ENCODE measurements at regions not wholly inside any gene's neighbourhood (a gene's known extent, or its start where the extent isn't known, plus 50 kb on each side); places are given as distances from the start of the nearest gene placed in this dataset.

DNA sequence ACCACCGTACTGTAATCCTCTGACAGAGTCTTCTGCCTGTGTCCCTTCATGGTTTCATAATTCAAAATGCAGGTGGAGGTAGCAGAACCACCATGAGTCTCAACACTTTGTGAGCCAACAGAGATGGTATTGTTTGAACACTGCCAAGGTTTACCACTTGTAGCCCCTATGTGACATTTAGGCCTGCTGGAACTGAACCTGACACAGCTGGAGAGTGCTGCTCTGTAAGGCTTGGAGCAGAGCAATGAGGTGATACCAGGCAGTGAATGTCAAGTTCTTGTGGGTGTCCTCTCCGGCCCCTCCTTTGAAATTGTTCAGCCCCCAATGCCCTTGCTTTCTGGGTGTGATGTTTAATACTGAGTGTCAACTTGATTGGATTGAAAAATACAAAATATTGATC is 1042.9 kb downstream of the ARAP2 start:
- H3K79me2 ChIP-seq (ENCODE audit: control insufficient read depth, insufficient read depth, low read length), result no peaks in the 10 kb centered on the region
- no peak overlapping the region for H3K9ac ChIP-seq (ENCODE audit: insufficient read depth, low read length)
- no peaks in the 10 kb centered on the region for H3K36me3 ChIP-seq (ENCODE audit: control insufficient read depth, insufficient read depth, low read length)
- H3K4me2 ChIP-seq (ENCODE audit: extremely low read depth, insufficient read depth, low read length), result no peak overlapping the region
- H3K27ac ChIP-seq (ENCODE audit: insufficient read depth, low read length), result no peak overlapping the region
- H3K27me3 ChIP-seq (ENCODE audit: control insufficient read depth, insufficient read depth, low read length), result no peaks in the 10 kb centered on the region
- H2AFZ ChIP-seq (ENCODE audit: low read length), result no peak overlapping the region
- no peaks in the 10 kb centered on the region for H3K9me3 ChIP-seq (ENCODE audit: control insufficient read depth, insufficient read depth, low read depth, low read length)
- H4K20me1 ChIP-seq (ENCODE audit: control insufficient read depth, extremely low read depth, insufficient read depth, low read length), result no peaks in the 10 kb centered on the region
- DNase-seq (ENCODE audit: low read depth in 2 of 2), result no peak
- no peaks in the 10 kb centered on the region for H3K4me1 ChIP-seq (ENCODE audit: control insufficient read depth, extremely low read depth, insufficient read depth, low read length)
- H3K4me3 ChIP-seq (replicated peaks in 1 of 4; ENCODE audit: control extremely low read depth in 1 of 4, insufficient read depth in 1 of 4, low read depth in 3 of 4, low read length in 4 of 4), result no peak overlapping the region
- no peak for TF ChIP-seq EZH2 (IDR thresholded peaks at IDR 0.05; ENCODE audit: low read length, missing control alignments)
- TF ChIP-seq, protein P1, sequence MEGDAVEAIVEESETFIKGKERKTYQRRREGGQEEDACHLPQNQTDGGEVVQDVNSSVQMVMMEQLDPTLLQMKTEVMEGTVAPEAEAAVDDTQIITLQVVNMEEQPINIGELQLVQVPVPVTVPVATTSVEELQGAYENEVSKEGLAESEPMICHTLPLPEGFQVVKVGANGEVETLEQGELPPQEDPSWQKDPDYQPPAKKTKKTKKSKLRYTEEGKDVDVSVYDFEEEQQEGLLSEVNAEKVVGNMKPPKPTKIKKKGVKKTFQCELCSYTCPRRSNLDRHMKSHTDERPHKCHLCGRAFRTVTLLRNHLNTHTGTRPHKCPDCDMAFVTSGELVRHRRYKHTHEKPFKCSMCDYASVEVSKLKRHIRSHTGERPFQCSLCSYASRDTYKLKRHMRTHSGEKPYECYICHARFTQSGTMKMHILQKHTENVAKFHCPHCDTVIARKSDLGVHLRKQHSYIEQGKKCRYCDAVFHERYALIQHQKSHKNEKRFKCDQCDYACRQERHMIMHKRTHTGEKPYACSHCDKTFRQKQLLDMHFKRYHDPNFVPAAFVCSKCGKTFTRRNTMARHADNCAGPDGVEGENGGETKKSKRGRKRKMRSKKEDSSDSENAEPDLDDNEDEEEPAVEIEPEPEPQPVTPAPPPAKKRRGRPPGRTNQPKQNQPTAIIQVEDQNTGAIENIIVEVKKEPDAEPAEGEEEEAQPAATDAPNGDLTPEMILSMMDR (conservative IDR thresholded peaks at IDR 0.05 in 1 of 2, IDR thresholded peaks at IDR 0.05 in 1 of 2; ENCODE audit: low read depth in 1 of 2, low read length in 2 of 2), result no peak

GRCh38 chr4:35216636-35217035 is 1027.7 kb downstream of the ARAP2 start:
- Histone ChIP-seq H3K4me2 (ENCODE audit: extremely low read depth, insufficient read depth, low read length) (no peak overlapping the region), H4K20me1 (ENCODE audit: control insufficient read depth, extremely low read depth, insufficient read depth, low read length) (no peaks in the 10 kb centered on the region), H3K36me3 (ENCODE audit: control insufficient read depth, insufficient read depth, low read length) (no peaks in the 10 kb centered on the region), H2AFZ (ENCODE audit: low read length) (no peak overlapping the region), H3K27ac (ENCODE audit: insufficient read depth, low read length) (no peak overlapping the region), H3K9ac (ENCODE audit: insufficient read depth, low read length) (no peak overlapping the region), H3K9me3 (ENCODE audit: control insufficient read depth, insufficient read depth, low read depth, low read length) (no peaks in the 10 kb centered on the region), H3K79me2 (ENCODE audit: control insufficient read depth, insufficient read depth, low read length) (no peaks in the 10 kb centered on the region), H3K4me3 (replicated peaks in 1 of 4; ENCODE audit: control extremely low read depth in 1 of 4, insufficient read depth in 1 of 4, low read depth in 3 of 4, low read length in 4 of 4) (no peak overlapping the region), H3K27me3 (ENCODE audit: control insufficient read depth, insufficient read depth, low read length) (no peaks in the 10 kb centered on the region), H3K4me1 (ENCODE audit: control insufficient read depth, extremely low read depth, insufficient read depth, low read length) (no peaks in the 10 kb centered on the region)
- TF ChIP-seq, protein P1 (conservative IDR thresholded peaks at IDR 0.05 in 1 of 2, IDR thresholded peaks at IDR 0.05 in 1 of 2; ENCODE audit: low read depth in 1 of 2, low read length in 2 of 2), result no peak
- TF ChIP-seq EZH2 (IDR thresholded peaks at IDR 0.05; ENCODE audit: low read length, missing control alignments), result no peak
- DNase-seq (ENCODE audit: low read depth in 2 of 2), result no peak

- no peak overlapping the region for H3K27ac ChIP-seq (ENCODE audit: insufficient read depth, low read length)
- DNase-seq (ENCODE audit: low read depth in 2 of 2), result no peak
- no peaks in the 10 kb centered on the region for H3K79me2 ChIP-seq (ENCODE audit: control insufficient read depth, insufficient read depth, low read length)
- TF ChIP-seq EZH2 (IDR thresholded peaks at IDR 0.05; ENCODE audit: low read length, missing control alignments), result no peak
- TF ChIP-seq, protein P1 (conservative IDR thresholded peaks at IDR 0.05 in 1 of 2, IDR thresholded peaks at IDR 0.05 in 1 of 2; ENCODE audit: low read depth in 1 of 2, low read length in 2 of 2), result no peak
- H3K27me3 ChIP-seq (ENCODE audit: control insufficient read depth, insufficient read depth, low read length), result no peaks in the 10 kb centered on the region
- H3K4me2 ChIP-seq (ENCODE audit: extremely low read depth, insufficient read depth, low read length), result no peak overlapping the region
- H2AFZ ChIP-seq (ENCODE audit: low read length), result no peak overlapping the region
- H3K9ac ChIP-seq (ENCODE audit: insufficient read depth, low read length), result no peak overlapping the region
- no peaks in the 10 kb centered on the region for H3K4me1 ChIP-seq (ENCODE audit: control insufficient read depth, extremely low read depth, insufficient read depth, low read length)
- H3K9me3 ChIP-seq (ENCODE audit: control insufficient read depth, insufficient read depth, low read depth, low read length), result no peaks in the 10 kb centered on the region
- H3K36me3 ChIP-seq (ENCODE audit: control insufficient read depth, insufficient read depth, low read length), result no peaks in the 10 kb centered on the region
- no peak overlapping the region for H3K4me3 ChIP-seq (replicated peaks in 1 of 4; ENCODE audit: control extremely low read depth in 1 of 4, insufficient read depth in 1 of 4, low read depth in 3 of 4, low read length in 4 of 4)
- H4K20me1 ChIP-seq (ENCODE audit: control insufficient read depth, extremely low read depth, insufficient read depth, low read length), result no peaks in the 10 kb centered on the region
Measured at GRCh38 chr4:35217331-35217730, 1027.0 kb downstream of the ARAP2 start.

All from fibroblast of lung (primary cell).